WTC11 (cell line): ENCODE measurements at regions not wholly inside any gene's neighbourhood (a gene's known extent, or its start where the extent isn't known, plus 50 kb on each side); places are given as distances from the start of the nearest gene placed in this dataset.

Source experiments
- ATAC-seq: fragments of 200-7000 bp; cut with Tn5 transposase; 2 replicates; pipeline ENCODE4 v1.10.0; 2021; ENCODE audit warnings: mild to moderate bottlenecking, moderate library complexity
- CTCF ChIA-PET: fragments of 300-600 bp; sonication (Branson Sonifier 250); formaldehyde crosslinking; loops from one replicate; lab custom pipeline; 2021; ENCODE audit warnings: antibody characterized with exemption; lab: Charles Lee
- POLR2A ChIA-PET: fragments of 350-600 bp; sonication (Branson Sonifier 250); formaldehyde crosslinking; loops from one replicate; lab custom pipeline; 2021; ENCODE audit warnings: antibody characterized with exemption; lab: Charles Lee
- DNase-seq: peaks from one replicate; pipeline ENCODE4 v3.0.0; 2021; ENCODE audit warnings: low spot score
- H3K27ac Mint-ChIP-seq: 2 replicates; pipeline ENCODE4 v1.8.0; 2021; ENCODE audit warnings: mixed read lengths
- H3K27me3 Mint-ChIP-seq: 2 replicates; pipeline ENCODE4 v1.8.0; 2021; ENCODE audit warnings: low read depth, mild to moderate bottlenecking, moderate library complexity, mixed read lengths
- H3K36me3 Mint-ChIP-seq: 2 replicates; pipeline ENCODE4 v1.8.0; 2021; ENCODE audit warnings: mixed read lengths
- H3K4me1 Mint-ChIP-seq: 2 replicates; pipeline ENCODE4 v1.8.0; 2022; ENCODE audit warnings: mixed read lengths
- H3K4me3 Mint-ChIP-seq: 2 replicates; pipeline ENCODE4 v1.8.0; 2021; ENCODE audit warnings: mild to moderate bottlenecking, moderate library complexity, mixed read lengths
- H3K9me3 Mint-ChIP-seq: 2 replicates; pipeline ENCODE4 v1.8.0; 2021; ENCODE audit warnings: mixed read lengths
- ARID4B ChIP-seq: sonication (generic); formaldehyde crosslinking; IDR thresholded peaks from 2 replicates; pipeline ENCODE4 v1.8.0; 2023; ENCODE audit warnings: missing genetic modification reagents, mild to moderate bottlenecking, borderline replicate concordance
- CREB1 ChIP-seq: sonication (generic); formaldehyde crosslinking; IDR thresholded peaks from 2 replicates; pipeline ENCODE4 v1.8.0; 2023; ENCODE audit warnings: mild to moderate bottlenecking, missing genetic modification reagents
- IRF1 ChIP-seq: sonication (generic); formaldehyde crosslinking; IDR thresholded peaks from 2 replicates; pipeline ENCODE4 v1.8.0; 2023; ENCODE audit warnings: missing genetic modification reagents
- NR3C1 ChIP-seq: sonication (generic); formaldehyde crosslinking; conservative IDR thresholded peaks from 2 replicates; pipeline ENCODE4 v1.8.1; 2023; ENCODE audit warnings: low read depth, mild to moderate bottlenecking, missing genetic modification reagents
- SOX15 ChIP-seq: fragments of 250-450 bp; sonication (Bioruptor Pico); IDR thresholded peaks from 2 replicates; pipeline ENCODE4 v1.9.0; 2021; ENCODE audit warnings: mild to moderate bottlenecking
- STAT6 ChIP-seq: sonication (generic); formaldehyde crosslinking; conservative IDR thresholded peaks from 2 replicates; pipeline ENCODE4 v1.8.1; 2023; ENCODE audit warnings: mild to moderate bottlenecking, low read depth, missing genetic modification reagents, moderate library complexity
- TCF7 ChIP-seq: sonication (generic); formaldehyde crosslinking; IDR thresholded peaks from 2 replicates; pipeline ENCODE4 v1.8.0; 2022; ENCODE audit warnings: mild to moderate bottlenecking, low read depth, missing genetic modification reagents, moderate library complexity
- ZNF219 ChIP-seq: sonication (generic); formaldehyde crosslinking; IDR thresholded peaks from 2 replicates; pipeline ENCODE4 v1.8.0; 2023; ENCODE audit warnings: missing genetic modification reagents, mild to moderate bottlenecking, borderline replicate concordance
- ZNF317 ChIP-seq: sonication (generic); formaldehyde crosslinking; IDR thresholded peaks from 2 replicates; pipeline ENCODE4 v1.8.1; 2023; ENCODE audit warnings: low read depth, mild to moderate bottlenecking, moderate library complexity, missing genetic modification reagents, borderline replicate concordance
- TF ChIP-seq, protein P1 (sequence below): sonication (generic); formaldehyde crosslinking; IDR thresholded peaks from 2 replicates; pipeline ENCODE4 v1.8.1; 2023; ENCODE audit warnings: mild to moderate bottlenecking, moderate library complexity, missing genetic modification reagents
- TF ChIP-seq, protein P2 (sequence below): sonication (generic); formaldehyde crosslinking; IDR thresholded peaks from 2 replicates; pipeline ENCODE4 v1.8.1; 2022; ENCODE audit warnings: mild to moderate bottlenecking, moderate library complexity, missing genetic modification reagents
- TF ChIP-seq, protein P3 (sequence below): fragments of 250-450 bp; sonication (Bioruptor Pico); IDR thresholded peaks from 2 replicates; pipeline ENCODE4 v1.9.0; 2021; ENCODE audit warnings: moderate library complexity, mild to moderate bottlenecking, inconsistent platforms, borderline replicate concordance
- TF ChIP-seq, protein P4 (sequence below): fragments of 250-450 bp; sonication (Bioruptor Pico); IDR thresholded peaks from 2 replicates; pipeline ENCODE4 v1.9.0; 2021; ENCODE audit warnings: mild to moderate bottlenecking, borderline replicate concordance
- TF ChIP-seq, protein P5 (sequence below): sonication (generic); formaldehyde crosslinking; IDR thresholded peaks from 2 replicates; pipeline ENCODE4 v1.8.1; 2023; ENCODE audit warnings: mild to moderate bottlenecking, missing genetic modification reagents, borderline replicate concordance

GRCh38 chr17:53483704-53484103 lies 339.0 kb upstream of the KIF2B start:
- TF ChIP-seq, protein P1, sequence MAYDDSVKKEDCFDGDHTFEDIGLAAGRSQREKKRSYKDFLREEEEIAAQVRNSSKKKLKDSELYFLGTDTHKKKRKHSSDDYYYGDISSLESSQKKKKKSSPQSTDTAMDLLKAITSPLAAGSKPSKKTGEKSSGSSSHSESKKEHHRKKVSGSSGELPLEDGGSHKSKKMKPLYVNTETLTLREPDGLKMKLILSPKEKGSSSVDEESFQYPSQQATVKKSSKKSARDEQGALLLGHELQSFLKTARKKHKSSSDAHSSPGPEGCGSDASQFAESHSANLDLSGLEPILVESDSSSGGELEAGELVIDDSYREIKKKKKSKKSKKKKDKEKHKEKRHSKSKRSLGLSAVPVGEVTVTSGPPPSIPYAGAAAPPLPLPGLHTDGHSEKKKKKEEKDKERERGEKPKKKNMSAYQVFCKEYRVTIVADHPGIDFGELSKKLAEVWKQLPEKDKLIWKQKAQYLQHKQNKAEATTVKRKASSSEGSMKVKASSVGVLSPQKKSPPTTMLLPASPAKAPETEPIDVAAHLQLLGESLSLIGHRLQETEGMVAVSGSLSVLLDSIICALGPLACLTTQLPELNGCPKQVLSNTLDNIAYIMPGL (CRISPR knock-in tag): no peak
- TF ChIP-seq ARID4B (CRISPR knock-in tag): no peak
- TF ChIP-seq, protein P2, sequence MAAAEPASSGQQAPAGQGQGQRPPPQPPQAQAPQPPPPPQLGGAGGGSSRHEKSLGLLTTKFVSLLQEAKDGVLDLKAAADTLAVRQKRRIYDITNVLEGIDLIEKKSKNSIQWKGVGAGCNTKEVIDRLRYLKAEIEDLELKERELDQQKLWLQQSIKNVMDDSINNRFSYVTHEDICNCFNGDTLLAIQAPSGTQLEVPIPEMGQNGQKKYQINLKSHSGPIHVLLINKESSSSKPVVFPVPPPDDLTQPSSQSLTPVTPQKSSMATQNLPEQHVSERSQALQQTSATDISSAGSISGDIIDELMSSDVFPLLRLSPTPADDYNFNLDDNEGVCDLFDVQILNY (CRISPR knock-in tag): no peak
- TF ChIP-seq STAT6 (CRISPR knock-in tag): no peak
- no peak for TF ChIP-seq IRF1 (CRISPR knock-in tag)
- no peak for TF ChIP-seq ZNF317
- no peak for TF ChIP-seq CREB1 (CRISPR knock-in tag)
- TF ChIP-seq NR3C1 (CRISPR knock-in tag): no peak
- TF ChIP-seq SOX15 (CRISPR knock-in tag): no peak
- TF ChIP-seq, protein P3, sequence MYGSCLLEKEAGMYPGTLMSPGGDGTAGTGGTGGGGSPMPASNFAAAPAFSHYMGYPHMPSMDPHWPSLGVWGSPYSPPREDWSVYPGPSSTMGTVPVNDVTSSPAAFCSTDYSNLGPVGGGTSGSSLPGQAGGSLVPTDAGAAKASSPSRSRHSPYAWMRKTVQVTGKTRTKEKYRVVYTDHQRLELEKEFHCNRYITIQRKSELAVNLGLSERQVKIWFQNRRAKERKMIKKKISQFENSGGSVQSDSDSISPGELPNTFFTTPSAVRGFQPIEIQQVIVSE (CRISPR knock-in tag): no peak
- no peak for TF ChIP-seq ZNF219 (CRISPR knock-in tag)
- TF ChIP-seq, protein P4, sequence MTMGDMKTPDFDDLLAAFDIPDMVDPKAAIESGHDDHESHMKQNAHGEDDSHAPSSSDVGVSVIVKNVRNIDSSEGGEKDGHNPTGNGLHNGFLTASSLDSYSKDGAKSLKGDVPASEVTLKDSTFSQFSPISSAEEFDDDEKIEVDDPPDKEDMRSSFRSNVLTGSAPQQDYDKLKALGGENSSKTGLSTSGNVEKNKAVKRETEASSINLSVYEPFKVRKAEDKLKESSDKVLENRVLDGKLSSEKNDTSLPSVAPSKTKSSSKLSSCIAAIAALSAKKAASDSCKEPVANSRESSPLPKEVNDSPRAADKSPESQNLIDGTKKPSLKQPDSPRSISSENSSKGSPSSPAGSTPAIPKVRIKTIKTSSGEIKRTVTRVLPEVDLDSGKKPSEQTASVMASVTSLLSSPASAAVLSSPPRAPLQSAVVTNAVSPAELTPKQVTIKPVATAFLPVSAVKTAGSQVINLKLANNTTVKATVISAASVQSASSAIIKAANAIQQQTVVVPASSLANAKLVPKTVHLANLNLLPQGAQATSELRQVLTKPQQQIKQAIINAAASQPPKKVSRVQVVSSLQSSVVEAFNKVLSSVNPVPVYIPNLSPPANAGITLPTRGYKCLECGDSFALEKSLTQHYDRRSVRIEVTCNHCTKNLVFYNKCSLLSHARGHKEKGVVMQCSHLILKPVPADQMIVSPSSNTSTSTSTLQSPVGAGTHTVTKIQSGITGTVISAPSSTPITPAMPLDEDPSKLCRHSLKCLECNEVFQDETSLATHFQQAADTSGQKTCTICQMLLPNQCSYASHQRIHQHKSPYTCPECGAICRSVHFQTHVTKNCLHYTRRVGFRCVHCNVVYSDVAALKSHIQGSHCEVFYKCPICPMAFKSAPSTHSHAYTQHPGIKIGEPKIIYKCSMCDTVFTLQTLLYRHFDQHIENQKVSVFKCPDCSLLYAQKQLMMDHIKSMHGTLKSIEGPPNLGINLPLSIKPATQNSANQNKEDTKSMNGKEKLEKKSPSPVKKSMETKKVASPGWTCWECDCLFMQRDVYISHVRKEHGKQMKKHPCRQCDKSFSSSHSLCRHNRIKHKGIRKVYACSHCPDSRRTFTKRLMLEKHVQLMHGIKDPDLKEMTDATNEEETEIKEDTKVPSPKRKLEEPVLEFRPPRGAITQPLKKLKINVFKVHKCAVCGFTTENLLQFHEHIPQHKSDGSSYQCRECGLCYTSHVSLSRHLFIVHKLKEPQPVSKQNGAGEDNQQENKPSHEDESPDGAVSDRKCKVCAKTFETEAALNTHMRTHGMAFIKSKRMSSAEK (CRISPR knock-in tag): no peak
- no peak for TF ChIP-seq TCF7
- TF ChIP-seq, protein P5, sequence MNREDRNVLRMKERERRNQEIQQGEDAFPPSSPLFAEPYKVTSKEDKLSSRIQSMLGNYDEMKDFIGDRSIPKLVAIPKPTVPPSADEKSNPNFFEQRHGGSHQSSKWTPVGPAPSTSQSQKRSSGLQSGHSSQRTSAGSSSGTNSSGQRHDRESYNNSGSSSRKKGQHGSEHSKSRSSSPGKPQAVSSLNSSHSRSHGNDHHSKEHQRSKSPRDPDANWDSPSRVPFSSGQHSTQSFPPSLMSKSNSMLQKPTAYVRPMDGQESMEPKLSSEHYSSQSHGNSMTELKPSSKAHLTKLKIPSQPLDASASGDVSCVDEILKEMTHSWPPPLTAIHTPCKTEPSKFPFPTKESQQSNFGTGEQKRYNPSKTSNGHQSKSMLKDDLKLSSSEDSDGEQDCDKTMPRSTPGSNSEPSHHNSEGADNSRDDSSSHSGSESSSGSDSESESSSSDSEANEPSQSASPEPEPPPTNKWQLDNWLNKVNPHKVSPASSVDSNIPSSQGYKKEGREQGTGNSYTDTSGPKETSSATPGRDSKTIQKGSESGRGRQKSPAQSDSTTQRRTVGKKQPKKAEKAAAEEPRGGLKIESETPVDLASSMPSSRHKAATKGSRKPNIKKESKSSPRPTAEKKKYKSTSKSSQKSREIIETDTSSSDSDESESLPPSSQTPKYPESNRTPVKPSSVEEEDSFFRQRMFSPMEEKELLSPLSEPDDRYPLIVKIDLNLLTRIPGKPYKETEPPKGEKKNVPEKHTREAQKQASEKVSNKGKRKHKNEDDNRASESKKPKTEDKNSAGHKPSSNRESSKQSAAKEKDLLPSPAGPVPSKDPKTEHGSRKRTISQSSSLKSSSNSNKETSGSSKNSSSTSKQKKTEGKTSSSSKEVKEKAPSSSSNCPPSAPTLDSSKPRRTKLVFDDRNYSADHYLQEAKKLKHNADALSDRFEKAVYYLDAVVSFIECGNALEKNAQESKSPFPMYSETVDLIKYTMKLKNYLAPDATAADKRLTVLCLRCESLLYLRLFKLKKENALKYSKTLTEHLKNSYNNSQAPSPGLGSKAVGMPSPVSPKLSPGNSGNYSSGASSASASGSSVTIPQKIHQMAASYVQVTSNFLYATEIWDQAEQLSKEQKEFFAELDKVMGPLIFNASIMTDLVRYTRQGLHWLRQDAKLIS (CRISPR knock-in tag): no peak
- TF ChIP-seq, all 79 proteins: peak for 0
- no peak overlapping the region for H3K27ac Mint-ChIP-seq
- peaks cover 53% of the 10 kb centered on the region for H3K9me3 Mint-ChIP-seq
- H3K4me3 Mint-ChIP-seq: no peak overlapping the region
- H3K36me3 Mint-ChIP-seq: peaks cover 26% of the 10 kb centered on the region
- H3K27me3 Mint-ChIP-seq: no peaks in the 10 kb centered on the region
- ChIA-PET POLR2A (no interaction called here), CTCF (no interaction called here)
- no peaks in the 10 kb centered on the region for H3K4me1 Mint-ChIP-seq
- no peak for ATAC-seq
- DNase-seq: no peak
